Activated T-cell treated with anti-CD3 and anti-CD28 coated beads, Interleukin-2, amount 50 U/mL, for 24 hours (primary cell): ENCODE measurements at regions not wholly inside any gene's neighbourhood (a gene's known extent, or its start where the extent isn't known, plus 50 kb on each side); places are given as distances from the start of the nearest gene placed in this dataset.
"Not testable (repeated sequence)": the region's sequence is repeated elsewhere in the genome, so short reads cannot be mapped to it uniquely, and the experiment has no call there.

ENCODE experiments used
- DNase-seq: peaks from one replicate; pipeline ENCODE4 v3.0.0-alpha.2; 2020
- H3K27ac Mint-ChIP-seq: 2 replicates; pipeline ENCODE4 v1.8.0; 2020; ENCODE audit warnings: mild to moderate bottlenecking, mixed read lengths
- H3K27me3 Mint-ChIP-seq: 2 replicates; pipeline ENCODE4 v1.8.0; 2020; ENCODE audit warnings: mixed read lengths
- H3K36me3 Mint-ChIP-seq: 2 replicates; pipeline ENCODE4 v1.8.0; 2020; ENCODE audit warnings: low read depth, mixed read lengths
- H3K4me1 Mint-ChIP-seq: 2 replicates; pipeline ENCODE4 v1.8.0; 2020; ENCODE audit warnings: low read depth, mixed read lengths
- H3K4me3 Mint-ChIP-seq: 2 replicates; pipeline ENCODE4 v1.8.0; 2020; ENCODE audit warnings: mild to moderate bottlenecking, moderate library complexity, mixed read lengths
- H3K9me3 Mint-ChIP-seq: 2 replicates; pipeline ENCODE4 v1.8.0; 2020; ENCODE audit warnings: mixed read lengths

GRCh38 chr11:97092823-97093222, 703.0 kb downstream of the JRKL start:
- no peak overlapping the region for H3K4me3 Mint-ChIP-seq
- H3K9me3 Mint-ChIP-seq = peaks cover 11% of the 10 kb centered on the region
- no peaks in the 10 kb centered on the region for H3K36me3 Mint-ChIP-seq
- no peaks in the 10 kb centered on the region for H3K4me1 Mint-ChIP-seq
- H3K27ac Mint-ChIP-seq = no peak overlapping the region
- no peaks in the 10 kb centered on the region for H3K27me3 Mint-ChIP-seq
- DNase-seq = no peak

GRCh38 chr11:97102180-97102579, 712.4 kb downstream of the JRKL start:
- H3K27ac Mint-ChIP-seq, H3K27me3 Mint-ChIP-seq, H3K4me3 Mint-ChIP-seq, H3K4me1 Mint-ChIP-seq, DNase-seq, H3K36me3 Mint-ChIP-seq: not testable (repeated sequence)
- peaks cover 12% of the 10 kb centered on the region for H3K9me3 Mint-ChIP-seq

GRCh38 chr11:97107604-97108003, 717.8 kb downstream of the JRKL start:
- DNase-seq = no peak
- Mint-ChIP-seq H3K27ac (no peak overlapping the region), H3K36me3 (no peaks in the 10 kb centered on the region), H3K4me1 (no peaks in the 10 kb centered on the region), H3K27me3 (no peaks in the 10 kb centered on the region), H3K4me3 (no peak overlapping the region), H3K9me3 (peaks cover 10% of the 10 kb centered on the region)

GRCh38 chr11:97109078-97109477, 719.3 kb downstream of the JRKL start:
- Mint-ChIP-seq H3K4me3 (no peak overlapping the region), H3K4me1 (no peaks in the 10 kb centered on the region), H3K27me3 (no peaks in the 10 kb centered on the region), H3K27ac (no peak overlapping the region), H3K9me3 (peaks cover 9% of the 10 kb centered on the region), H3K36me3 (no peaks in the 10 kb centered on the region)
- DNase-seq = no peak

GRCh38 chr11:97110376-97110775, 720.6 kb downstream of the JRKL start:
- no peaks in the 10 kb centered on the region for H3K36me3 Mint-ChIP-seq
- H3K4me3 Mint-ChIP-seq = no peak overlapping the region
- no peaks in the 10 kb centered on the region for H3K4me1 Mint-ChIP-seq
- no peak for DNase-seq
- H3K27me3 Mint-ChIP-seq = no peaks in the 10 kb centered on the region
- no peak overlapping the region for H3K27ac Mint-ChIP-seq
- peaks cover 9% of the 10 kb centered on the region for H3K9me3 Mint-ChIP-seq

GRCh38 chr11:97111559-97111958, 721.7 kb downstream of the JRKL start:
- no peak for DNase-seq
- Mint-ChIP-seq H3K4me3 (no peak overlapping the region), H3K36me3 (no peaks in the 10 kb centered on the region), H3K27me3 (no peaks in the 10 kb centered on the region), H3K4me1 (no peaks in the 10 kb centered on the region), H3K27ac (no peak overlapping the region), H3K9me3 (peaks cover 9% of the 10 kb centered on the region)

GRCh38 chr11:97118614-97119200, 728.9 kb downstream of the JRKL start:
- peaks cover 2% of the 10 kb centered on the region for H3K9me3 Mint-ChIP-seq
- H3K36me3 Mint-ChIP-seq = no peaks in the 10 kb centered on the region
- no peak for DNase-seq
- no peak overlapping the region for H3K4me3 Mint-ChIP-seq
- no peaks in the 10 kb centered on the region for H3K4me1 Mint-ChIP-seq
- H3K27me3 Mint-ChIP-seq = no peaks in the 10 kb centered on the region
- H3K27ac Mint-ChIP-seq = no peak overlapping the region

GRCh38 chr11:97123237-97123636, 733.4 kb downstream of the JRKL start:
- DNase-seq = no peak
- no peaks in the 10 kb centered on the region for H3K4me1 Mint-ChIP-seq
- H3K27me3 Mint-ChIP-seq = no peaks in the 10 kb centered on the region
- H3K4me3 Mint-ChIP-seq = no peak overlapping the region
- no peak overlapping the region for H3K27ac Mint-ChIP-seq
- no peaks in the 10 kb centered on the region for H3K36me3 Mint-ChIP-seq
- peaks cover 13% of the 10 kb centered on the region for H3K9me3 Mint-ChIP-seq

GRCh38 chr11:97136067-97136466, 746.3 kb downstream of the JRKL start:
- Mint-ChIP-seq H3K9me3 (peaks cover 25% of the 10 kb centered on the region), H3K27me3 (no peaks in the 10 kb centered on the region), H3K4me3 (no peak overlapping the region), H3K4me1 (no peaks in the 10 kb centered on the region), H3K36me3 (no peaks in the 10 kb centered on the region), H3K27ac (no peak overlapping the region)
- no peak for DNase-seq

- H3K4me3 Mint-ChIP-seq = no peak overlapping the region
- no peaks in the 10 kb centered on the region for H3K4me1 Mint-ChIP-seq
- H3K36me3 Mint-ChIP-seq = no peaks in the 10 kb centered on the region
- DNase-seq = no peak
- no peak overlapping the region for H3K27ac Mint-ChIP-seq
- peaks cover 25% of the 10 kb centered on the region for H3K9me3 Mint-ChIP-seq
- H3K27me3 Mint-ChIP-seq = no peaks in the 10 kb centered on the region
These were observed 751.2 kb downstream of the JRKL start for GRCh38 chr11:97140885-97141494.

GRCh38 chr11:97143463-97143862, 753.6 kb downstream of the JRKL start:
- H3K4me3 Mint-ChIP-seq = no peak overlapping the region
- H3K9me3 Mint-ChIP-seq = peaks cover 22% of the 10 kb centered on the region
- H3K27me3 Mint-ChIP-seq = no peaks in the 10 kb centered on the region
- no peaks in the 10 kb centered on the region for H3K36me3 Mint-ChIP-seq
- H3K27ac Mint-ChIP-seq = no peak overlapping the region
- H3K4me1 Mint-ChIP-seq = no peaks in the 10 kb centered on the region
- DNase-seq = no peak

- DNase-seq = no peak
- no peaks in the 10 kb centered on the region for H3K9me3 Mint-ChIP-seq
- no peaks in the 10 kb centered on the region for H3K27me3 Mint-ChIP-seq
- no peak overlapping the region for H3K4me3 Mint-ChIP-seq
- no peak overlapping the region for H3K27ac Mint-ChIP-seq
- no peaks in the 10 kb centered on the region for H3K36me3 Mint-ChIP-seq
- no peaks in the 10 kb centered on the region for H3K4me1 Mint-ChIP-seq
These were observed 759.9 kb downstream of the JRKL start for GRCh38 chr11:97149741-97150140.

- Mint-ChIP-seq H3K27me3 (no peaks in the 10 kb centered on the region), H3K9me3 (peaks cover 7% of the 10 kb centered on the region), H3K27ac (no peak overlapping the region), H3K4me3 (no peak overlapping the region), H3K4me1 (no peaks in the 10 kb centered on the region), H3K36me3 (no peaks in the 10 kb centered on the region)
- no peak for DNase-seq
These were observed 767.5 kb downstream of the JRKL start for GRCh38 chr11:97157221-97157740.

- H3K27ac Mint-ChIP-seq = no peak overlapping the region
These were observed 768.4 kb downstream of the JRKL start for GRCh38 chr11:97158243-97158642.

GRCh38 chr11:97163631-97164191, 773.9 kb downstream of the JRKL start:
- no peak for DNase-seq
- Mint-ChIP-seq H3K27ac (no peak overlapping the region), H3K4me1 (no peaks in the 10 kb centered on the region)

More at GRCh38 chr11:97158243-97158642, 768.4 kb downstream of the JRKL start:
- no peaks in the 10 kb centered on the region for H3K36me3 Mint-ChIP-seq
- peaks cover 7% of the 10 kb centered on the region for H3K9me3 Mint-ChIP-seq
- DNase-seq = no peak
- no peaks in the 10 kb centered on the region for H3K4me1 Mint-ChIP-seq
- no peaks in the 10 kb centered on the region for H3K27me3 Mint-ChIP-seq
- H3K4me3 Mint-ChIP-seq = no peak overlapping the region

More at GRCh38 chr11:97163631-97164191, 773.9 kb downstream of the JRKL start:
- Mint-ChIP-seq H3K27me3 (no peaks in the 10 kb centered on the region), H3K4me3 (no peak overlapping the region), H3K36me3 (no peaks in the 10 kb centered on the region), H3K9me3 (peaks cover 3% of the 10 kb centered on the region)
